ENCODE measurements at regions not wholly inside any gene's neighbourhood (a gene's known extent, or its start where the extent isn't known, plus 50 kb on each side); places are given as distances from the start of the nearest gene placed in this dataset.

DNA sequence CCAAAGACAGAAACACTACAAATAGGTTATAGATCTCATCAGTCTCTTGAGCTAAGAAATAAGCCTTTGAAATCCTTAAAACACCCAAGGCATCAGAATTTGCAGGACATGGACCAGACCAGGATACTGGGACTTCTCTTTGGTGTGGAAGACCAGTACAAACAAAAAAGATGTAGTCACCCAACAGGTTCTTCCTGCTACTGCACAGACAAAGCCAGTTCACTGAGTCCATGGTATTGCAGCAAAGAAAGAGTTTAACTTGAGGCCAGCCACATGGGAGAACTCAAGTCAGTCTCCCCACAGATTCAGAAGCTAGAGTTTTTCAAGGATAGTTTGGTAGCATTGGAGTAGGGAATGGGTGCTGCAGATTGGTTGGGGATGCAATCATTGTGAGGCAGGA, 169.6 kb upstream of the NDUFV2 start:
- no peak for TF ChIP-seq POLR2A (IDR thresholded peaks at IDR 0.05; ENCODE audit: control extremely low read depth in 1 of 2, low read depth in 2 of 2, low read length in 2 of 2)
- TF ChIP-seq CTCF (IDR thresholded peaks at IDR 0.05; ENCODE audit: control extremely low read depth in 1 of 3, insufficient read depth in 1 of 3, low read depth in 1 of 3, low read length in 3 of 3): no peak
- TF ChIP-seq SIX5 (IDR thresholded peaks at IDR 0.05; ENCODE audit: low read depth, low read length): no peak
- TF ChIP-seq CREB1 (IDR thresholded peaks at IDR 0.05): no peak
- no peak for TF ChIP-seq TBP (IDR thresholded peaks at IDR 0.05; ENCODE audit: low read depth, low read length)
- TF ChIP-seq JUN (IDR thresholded peaks at IDR 0.05; ENCODE audit: low read depth, low read length): no peak

Measured in H1 (cell line).